RKO (cell line): ENCODE measurements at regions not wholly inside any gene's neighbourhood (a gene's known extent, or its start where the extent isn't known, plus 50 kb on each side); places are given as distances from the start of the nearest gene placed in this dataset.

ENCODE experiments used
- DNase-seq: peaks from one replicate; pipeline ENCODE4 v3.0.0-alpha.2; 2016; ENCODE audit warnings: low spot score

DNA sequence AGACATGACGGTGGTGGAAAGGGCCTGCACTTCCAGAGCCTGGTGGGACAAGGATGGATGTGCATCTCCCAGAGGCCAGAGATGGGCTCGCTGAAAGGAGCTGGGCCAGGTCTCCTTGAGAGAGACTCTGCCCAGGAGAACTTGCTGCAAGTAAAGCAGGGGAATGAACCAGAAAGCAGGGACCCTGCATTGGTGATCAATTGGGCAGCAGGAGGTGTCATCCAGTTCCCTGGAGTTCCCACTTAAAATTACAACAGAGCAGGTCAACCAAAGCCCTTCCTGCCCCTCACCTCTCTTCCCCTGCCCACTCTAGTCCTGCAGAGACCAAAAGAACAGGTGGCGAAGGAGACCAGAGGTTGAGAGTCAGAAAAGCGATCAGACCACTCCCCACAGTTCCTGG is 69.7 kb upstream of the CAB39 start:
- DNase-seq, result no peak

DNA sequence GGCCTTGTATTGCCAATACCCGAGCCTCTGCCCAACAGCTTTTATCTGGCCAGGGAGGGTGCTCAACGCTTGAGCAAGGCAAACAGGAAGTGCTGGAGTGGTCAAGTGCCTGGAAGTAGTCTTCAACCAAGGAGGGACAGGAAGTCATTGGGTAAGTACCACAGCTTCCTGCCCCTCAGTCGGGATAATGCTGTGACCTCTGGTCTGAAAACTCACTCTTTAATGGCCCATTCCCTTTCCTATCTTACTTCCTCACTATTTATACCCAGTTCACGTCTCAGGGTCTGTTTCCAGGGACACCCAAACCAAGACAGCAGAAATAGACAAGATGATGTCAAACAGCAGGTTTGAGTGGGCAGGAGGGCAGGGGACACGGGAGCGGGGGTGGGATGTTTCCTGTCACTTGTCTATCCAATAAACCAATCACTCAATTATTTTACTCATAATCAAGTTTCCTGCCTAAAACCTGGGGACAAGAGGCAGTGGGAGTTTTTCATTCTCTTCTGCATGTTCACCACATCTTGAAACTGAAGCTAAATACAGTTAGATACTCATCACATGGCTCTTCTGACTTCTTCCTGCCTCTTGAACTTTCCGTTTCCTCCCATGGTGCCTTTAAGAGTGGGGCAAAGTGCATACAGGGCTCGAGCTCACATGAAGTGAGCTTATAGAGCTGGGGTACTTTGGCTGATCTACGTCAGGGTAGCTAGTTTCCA is 68.9 kb upstream of the CAB39 start:
- no peak for DNase-seq

DNA sequence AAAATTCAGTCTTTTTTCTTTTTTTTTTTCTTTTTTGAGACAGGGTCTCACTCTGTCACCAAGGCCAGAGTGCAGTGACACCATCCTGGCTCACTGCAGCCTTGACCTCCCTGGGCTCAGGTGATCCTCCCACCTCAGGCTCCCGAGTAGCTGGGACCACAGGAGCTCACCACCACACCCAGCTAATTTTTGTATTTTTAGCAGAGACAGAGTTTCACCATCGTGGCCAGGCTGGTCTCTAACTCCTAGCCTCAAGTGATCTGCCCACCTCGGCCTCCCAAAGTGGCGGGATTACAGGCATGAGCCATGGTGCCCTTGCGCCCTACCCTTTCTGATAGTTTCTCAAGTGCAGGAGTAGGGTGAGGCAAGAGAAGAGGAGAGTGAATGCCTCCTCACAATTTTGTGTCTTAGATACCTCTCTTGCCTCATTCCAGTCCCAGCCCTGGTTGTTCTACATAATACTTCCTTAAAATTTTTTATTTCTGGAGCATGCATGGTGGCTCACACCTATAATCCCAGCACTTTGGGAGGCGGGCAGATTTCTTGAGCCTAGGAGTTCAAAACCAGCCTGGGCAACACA is 68.2 kb upstream of the CAB39 start:
- DNase-seq, result no peak

DNA sequence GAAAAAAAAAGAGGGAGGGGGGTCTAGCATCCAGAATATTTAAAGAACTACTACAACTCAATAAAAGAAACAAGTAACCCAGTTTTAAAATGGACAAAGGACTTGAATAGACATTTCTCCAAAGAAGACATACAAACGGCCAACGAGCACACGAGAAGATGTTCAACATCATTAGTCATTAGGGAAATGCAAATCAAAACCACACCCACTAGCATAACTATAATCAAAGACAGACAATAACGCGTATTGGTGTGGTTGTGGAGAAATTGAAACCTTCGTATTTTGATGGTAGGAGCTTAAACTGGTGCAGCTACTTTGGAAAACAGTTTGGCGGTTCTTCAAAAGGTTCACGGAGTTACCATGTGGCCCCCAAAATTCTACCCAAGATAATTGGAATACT is 64.3 kb upstream of the CAB39 start:
- DNase-seq, result no peak

DNA sequence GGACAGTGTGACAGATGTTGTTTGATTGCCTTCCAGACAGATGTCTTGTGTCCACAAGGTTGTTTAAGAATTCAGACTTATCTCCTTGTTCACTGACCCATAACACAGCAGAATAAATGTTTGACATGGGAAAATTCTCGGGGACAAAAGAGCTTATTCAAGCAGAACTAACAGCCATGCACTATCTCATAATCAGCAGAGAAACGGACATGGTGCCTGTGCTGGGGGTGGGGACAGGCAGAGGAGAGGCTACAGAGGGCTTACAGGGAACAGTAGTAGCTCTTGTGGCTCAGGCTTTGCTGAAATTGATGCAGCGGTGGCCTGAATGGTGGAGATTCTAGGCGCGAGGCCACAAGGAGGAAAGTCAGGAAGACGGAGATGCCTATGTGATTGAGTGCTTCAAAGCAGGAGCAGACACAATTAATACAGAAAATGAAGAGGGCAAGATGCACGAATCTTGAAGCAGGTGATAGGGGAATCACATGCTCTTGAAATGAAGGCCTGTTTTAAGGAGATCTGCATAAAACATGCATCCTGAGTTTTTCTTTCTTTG is 62.0 kb upstream of the CAB39 start:
- no peak for DNase-seq

DNA sequence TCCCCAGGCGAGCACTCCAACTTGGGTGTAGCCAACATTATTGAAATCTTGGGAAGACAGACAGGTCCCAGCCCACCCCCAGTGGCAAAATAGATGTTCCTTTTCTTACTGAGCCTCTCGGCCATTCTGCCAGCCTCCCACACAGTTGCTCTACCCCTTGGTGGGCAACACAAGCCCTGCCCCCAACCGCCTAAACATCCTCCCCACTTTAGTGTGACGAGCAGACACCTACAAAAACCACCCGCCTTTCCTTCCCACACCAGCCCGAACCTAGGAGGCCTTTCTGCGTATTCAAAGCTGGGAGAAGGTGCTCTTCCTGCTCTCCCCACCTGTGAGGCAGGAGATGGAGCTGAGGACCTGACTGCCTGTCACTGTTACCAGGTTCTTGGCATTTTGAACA is 58.6 kb upstream of the CAB39 start:
- DNase-seq, result no peak

DNA sequence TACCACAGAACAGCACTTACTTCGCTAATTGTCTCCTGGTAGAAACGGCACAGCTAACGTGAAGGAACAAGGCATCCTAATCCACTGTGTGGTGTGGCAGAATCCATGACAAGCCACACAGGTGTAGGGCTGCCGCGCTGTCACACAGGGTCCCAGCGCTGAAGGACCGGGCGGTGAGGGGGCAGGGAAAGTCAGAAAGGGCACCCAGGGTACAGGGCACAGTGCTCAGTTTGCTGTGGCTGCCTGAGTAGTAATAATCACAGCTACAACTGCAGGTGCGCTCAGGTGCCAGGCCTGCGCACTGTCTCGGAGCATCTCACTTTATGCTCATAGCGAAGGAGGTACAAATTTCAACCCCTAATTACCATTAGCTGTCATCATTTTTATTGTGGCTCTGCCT is 55.2 kb upstream of the CAB39 start:
- no peak for DNase-seq

DNA sequence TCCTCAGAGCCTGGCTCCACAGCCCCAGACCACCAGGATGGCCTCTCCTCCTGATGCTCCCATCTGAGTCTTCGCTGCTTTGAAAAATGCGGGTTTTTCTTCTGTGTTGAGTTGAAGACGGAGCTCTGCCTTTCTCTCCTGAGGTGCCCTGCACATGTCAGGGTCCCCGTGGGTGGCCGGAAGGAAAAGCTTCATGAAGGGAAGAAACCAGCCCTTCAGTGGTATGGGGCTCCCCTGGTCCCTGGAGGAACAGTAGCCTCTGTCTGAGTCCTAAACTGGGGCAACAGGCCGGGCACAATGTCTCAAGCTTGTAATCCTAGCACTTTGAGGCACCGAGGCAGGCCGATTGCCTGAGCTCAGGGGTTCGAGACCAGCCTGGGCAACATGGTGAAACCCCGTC is 54.7 kb upstream of the CAB39 start:
- no peak for DNase-seq

DNA sequence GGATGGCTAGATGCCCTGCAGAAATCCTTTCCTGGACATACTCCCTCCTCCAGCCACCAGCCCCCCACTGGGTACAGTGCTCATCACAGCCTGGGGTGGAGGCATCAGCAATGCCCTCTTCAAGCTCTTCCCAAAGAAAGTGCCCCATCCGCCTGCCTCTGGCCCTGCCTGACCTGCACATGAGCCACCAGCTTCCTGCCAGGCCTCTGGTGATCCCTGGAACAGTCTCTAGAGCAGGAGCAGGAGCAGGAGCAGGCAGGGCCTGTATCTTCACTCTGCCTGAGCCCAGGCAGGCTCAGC is 54.1 kb upstream of the CAB39 start:
- DNase-seq, result no peak

DNA sequence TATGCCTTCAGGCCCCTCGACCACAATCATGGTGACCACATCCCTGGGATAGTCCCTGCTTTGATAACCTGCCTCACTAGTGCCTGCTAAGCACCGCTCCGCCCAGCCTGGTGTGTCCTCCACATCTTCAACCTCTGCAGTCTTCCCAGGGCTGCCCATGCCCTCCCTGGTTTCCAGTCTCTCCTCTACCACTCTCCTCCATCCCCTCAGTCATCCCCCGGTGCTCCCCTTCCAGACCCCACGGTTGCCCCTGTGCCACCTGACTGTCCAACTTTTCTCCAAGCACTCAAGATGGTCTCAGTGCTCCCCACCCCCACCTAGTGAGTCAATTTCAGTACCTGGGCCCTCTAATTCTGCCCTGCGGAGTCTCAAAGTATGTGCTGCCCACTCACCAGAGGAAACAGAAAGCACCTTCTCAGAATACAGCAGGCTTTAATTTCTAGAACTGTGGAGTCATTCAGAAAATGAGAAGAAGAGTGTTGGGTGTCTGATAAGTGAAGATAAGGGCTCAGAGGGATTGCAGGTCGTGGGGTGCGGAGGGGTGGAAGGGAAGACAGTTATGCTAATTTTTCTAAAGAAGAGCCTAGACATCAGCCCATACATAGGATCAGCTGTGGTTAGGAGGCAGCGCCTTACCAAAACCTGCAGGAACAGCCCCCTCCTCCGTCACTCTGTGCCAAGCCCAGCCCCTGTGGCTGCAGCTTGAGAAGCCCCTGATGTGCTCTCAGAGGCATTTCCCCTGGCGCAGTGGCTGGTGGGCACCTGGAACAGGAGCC is 53.6 kb upstream of the CAB39 start:
- no peak for DNase-seq

DNA sequence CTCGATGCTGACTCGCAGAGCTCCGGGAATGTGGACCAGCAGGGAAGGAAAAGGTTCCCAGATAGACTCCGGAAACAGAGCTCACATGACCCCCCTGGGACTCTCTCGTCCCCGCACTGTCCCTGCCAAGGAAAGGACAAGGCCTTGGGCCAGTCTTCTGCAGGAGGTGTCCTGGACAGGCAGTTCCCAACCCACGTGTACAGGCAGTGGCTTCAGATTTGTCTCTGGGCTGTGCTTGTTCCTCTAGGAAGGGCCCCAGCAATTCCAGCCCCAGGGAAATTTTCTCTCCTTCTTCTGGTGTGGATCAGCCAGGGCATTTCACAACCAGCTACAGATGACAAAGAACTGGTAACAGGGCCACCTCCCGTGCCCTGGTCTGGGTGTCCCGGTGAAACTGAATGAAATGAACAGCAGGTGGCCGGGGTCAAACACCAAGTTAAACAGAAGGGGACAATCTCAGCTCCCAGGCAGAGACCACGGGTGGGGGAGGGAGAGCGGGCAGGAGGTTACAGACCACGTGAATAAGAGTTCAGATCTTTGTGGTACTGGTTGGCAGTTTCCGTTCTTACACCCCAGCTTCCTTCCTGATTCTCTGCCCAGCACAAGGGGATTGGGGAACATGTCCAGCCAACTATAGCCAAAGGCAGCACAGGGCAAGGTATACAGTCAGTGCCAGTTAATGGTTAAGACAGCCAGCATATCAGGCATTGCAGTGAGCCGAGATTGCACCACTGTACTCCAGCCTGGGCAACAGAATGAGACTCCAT is 52.2 kb upstream of the CAB39 start:
- no peak for DNase-seq

DNA sequence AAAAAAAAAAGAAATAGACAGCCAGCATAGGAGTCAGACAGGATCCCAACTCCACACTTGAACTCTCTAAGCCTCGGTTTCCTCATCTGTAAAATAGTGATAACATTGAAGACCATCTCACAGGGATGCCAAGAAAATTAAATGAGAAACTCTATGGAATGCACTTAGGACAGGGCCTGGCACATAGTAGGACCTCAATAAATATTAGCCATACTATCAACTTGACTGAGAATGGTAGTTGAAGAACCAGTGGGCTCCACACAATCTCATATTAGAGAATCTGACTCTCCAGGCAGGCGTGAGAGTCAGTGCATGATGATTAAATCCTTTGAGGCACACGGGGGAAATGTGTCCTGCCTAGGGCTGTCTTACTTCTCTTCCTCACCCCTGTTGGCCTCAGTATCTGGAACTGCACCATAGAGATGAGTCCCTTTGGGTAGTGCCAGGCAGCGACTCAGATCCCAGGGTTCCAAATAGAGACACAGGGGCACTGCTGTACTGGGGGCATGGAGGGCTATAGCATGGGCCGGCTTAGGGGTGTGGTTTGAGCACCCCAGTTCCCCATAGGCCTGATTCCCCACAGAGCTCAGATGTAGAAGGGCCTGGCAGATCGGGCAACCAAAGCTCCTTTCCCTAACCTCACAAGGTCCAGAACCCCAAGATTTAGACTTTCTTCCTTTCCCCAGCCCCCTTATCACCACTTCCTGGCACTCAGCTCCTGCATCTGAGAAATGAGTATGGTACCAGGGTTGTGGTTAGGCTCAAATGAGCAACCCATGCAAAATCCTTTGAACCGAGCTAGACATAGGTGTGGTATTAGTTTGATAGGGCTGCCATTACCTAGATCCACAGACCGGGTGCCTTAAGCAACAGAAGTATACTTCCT is 51.3 kb upstream of the CAB39 start:
- DNase-seq, result no peak
